ENCODE measurements at regions not wholly inside any gene's neighbourhood (a gene's known extent, or its start where the extent isn't known, plus 50 kb on each side); places are given as distances from the start of the nearest gene placed in this dataset.

DNA sequence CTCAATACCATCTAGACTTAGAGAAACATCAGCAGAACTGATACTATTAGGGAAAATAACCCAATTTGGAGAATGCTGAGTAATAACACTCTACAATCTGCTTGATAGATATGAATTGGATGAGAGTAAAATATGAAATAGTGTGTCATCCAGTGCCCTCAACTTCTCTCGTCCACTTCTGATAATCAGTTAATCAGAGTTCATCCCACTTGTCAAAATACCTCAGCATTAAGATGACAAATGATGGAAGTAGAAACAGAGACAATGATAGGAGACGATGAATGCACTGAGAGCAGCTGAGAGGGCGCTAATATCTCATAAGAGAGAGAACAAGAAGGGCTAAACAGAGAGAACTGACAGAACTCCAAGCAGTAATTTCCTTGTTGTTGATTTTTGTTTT is 699.6 kb downstream of the EPHA7 start:
- no peaks in the 10 kb centered on the region for H3K79me2 ChIP-seq (ENCODE audit: low read length)
- no peaks in the 10 kb centered on the region for H3K9me2 ChIP-seq (replicated peaks; ENCODE audit: insufficient read depth, low read length)
- no peak for TF ChIP-seq EZH2phosphoT487 (IDR thresholded peaks at IDR 0.05; ENCODE audit: low read length)
- TF ChIP-seq, protein P1, sequence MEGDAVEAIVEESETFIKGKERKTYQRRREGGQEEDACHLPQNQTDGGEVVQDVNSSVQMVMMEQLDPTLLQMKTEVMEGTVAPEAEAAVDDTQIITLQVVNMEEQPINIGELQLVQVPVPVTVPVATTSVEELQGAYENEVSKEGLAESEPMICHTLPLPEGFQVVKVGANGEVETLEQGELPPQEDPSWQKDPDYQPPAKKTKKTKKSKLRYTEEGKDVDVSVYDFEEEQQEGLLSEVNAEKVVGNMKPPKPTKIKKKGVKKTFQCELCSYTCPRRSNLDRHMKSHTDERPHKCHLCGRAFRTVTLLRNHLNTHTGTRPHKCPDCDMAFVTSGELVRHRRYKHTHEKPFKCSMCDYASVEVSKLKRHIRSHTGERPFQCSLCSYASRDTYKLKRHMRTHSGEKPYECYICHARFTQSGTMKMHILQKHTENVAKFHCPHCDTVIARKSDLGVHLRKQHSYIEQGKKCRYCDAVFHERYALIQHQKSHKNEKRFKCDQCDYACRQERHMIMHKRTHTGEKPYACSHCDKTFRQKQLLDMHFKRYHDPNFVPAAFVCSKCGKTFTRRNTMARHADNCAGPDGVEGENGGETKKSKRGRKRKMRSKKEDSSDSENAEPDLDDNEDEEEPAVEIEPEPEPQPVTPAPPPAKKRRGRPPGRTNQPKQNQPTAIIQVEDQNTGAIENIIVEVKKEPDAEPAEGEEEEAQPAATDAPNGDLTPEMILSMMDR (IDR thresholded peaks at IDR 0.05; ENCODE audit: low read length) = no peak
- TF ChIP-seq EZH2 (optimal IDR thresholded peaks at IDR 0.05; ENCODE audit: low read depth, low read length) = no peak
- H3K4me3 ChIP-seq (ENCODE audit: low read length) = no peak overlapping the region
- H3K4me1 ChIP-seq (ENCODE audit: low read length) = no peaks in the 10 kb centered on the region
- H3K27ac ChIP-seq (ENCODE audit: low read length) = no peak overlapping the region
- H3K9ac ChIP-seq (ENCODE audit: low read length) = no peak overlapping the region
- H4K20me1 ChIP-seq (ENCODE audit: insufficient read depth, low read length) = no peaks in the 10 kb centered on the region
- no peak overlapping the region for H3K4me2 ChIP-seq (ENCODE audit: low read depth, low read length)
- H2AFZ ChIP-seq (ENCODE audit: low read length) = no peak overlapping the region
- H3K27me3 ChIP-seq (replicated peaks; ENCODE audit: insufficient read depth, low read length) = no peaks in the 10 kb centered on the region
- H3F3A ChIP-seq (ENCODE audit: insufficient read depth, low read length) = no peaks in the 10 kb centered on the region
- H3K36me3 ChIP-seq (replicated peaks; ENCODE audit: insufficient read depth, low read length) = no peaks in the 10 kb centered on the region
- no peak for DNase-seq
- H3K9me3 ChIP-seq (replicated peaks; ENCODE audit: insufficient read depth, low read length) = no peaks in the 10 kb centered on the region

DNA sequence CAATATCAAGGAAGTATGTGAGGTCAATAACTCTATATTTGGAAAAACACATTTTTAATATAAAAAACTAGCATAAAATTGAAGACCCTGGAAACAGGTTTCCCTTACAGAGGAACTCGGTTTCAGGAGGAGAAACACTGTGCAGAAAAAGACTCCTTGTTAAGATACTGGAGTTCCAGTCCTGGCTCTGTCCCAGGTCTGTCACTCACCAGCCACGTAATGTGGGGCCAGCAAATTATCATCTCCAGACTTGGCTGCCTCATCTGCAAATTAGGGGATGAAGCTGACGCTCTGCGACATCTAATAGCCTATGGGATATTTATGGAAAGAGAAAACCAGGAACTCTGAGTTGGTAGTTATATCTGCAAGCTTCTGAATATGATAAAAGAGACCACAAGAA is 702.7 kb downstream of the EPHA7 start:
- Histone ChIP-seq H3K9ac (ENCODE audit: low read length) (no peak overlapping the region), H3F3A (ENCODE audit: insufficient read depth, low read length) (no peaks in the 10 kb centered on the region), H4K20me1 (ENCODE audit: insufficient read depth, low read length) (no peaks in the 10 kb centered on the region), H3K4me1 (ENCODE audit: low read length) (no peaks in the 10 kb centered on the region), H3K4me2 (ENCODE audit: low read depth, low read length) (no peak overlapping the region), H3K9me3 (replicated peaks; ENCODE audit: insufficient read depth, low read length) (no peaks in the 10 kb centered on the region), H3K27ac (ENCODE audit: low read length) (no peak overlapping the region), H3K27me3 (replicated peaks; ENCODE audit: insufficient read depth, low read length) (no peaks in the 10 kb centered on the region), H3K79me2 (ENCODE audit: low read length) (no peaks in the 10 kb centered on the region), H3K9me2 (replicated peaks; ENCODE audit: insufficient read depth, low read length) (no peaks in the 10 kb centered on the region), H3K4me3 (ENCODE audit: low read length) (no peak overlapping the region), H3K36me3 (replicated peaks; ENCODE audit: insufficient read depth, low read length) (no peaks in the 10 kb centered on the region), H2AFZ (ENCODE audit: low read length) (no peak overlapping the region)
- DNase-seq = no peak
- TF ChIP-seq, protein P1 (IDR thresholded peaks at IDR 0.05; ENCODE audit: low read length) = no peak
- TF ChIP-seq EZH2phosphoT487 (IDR thresholded peaks at IDR 0.05; ENCODE audit: low read length) (no peak), EZH2 (optimal IDR thresholded peaks at IDR 0.05; ENCODE audit: low read depth, low read length) (no peak)

DNA sequence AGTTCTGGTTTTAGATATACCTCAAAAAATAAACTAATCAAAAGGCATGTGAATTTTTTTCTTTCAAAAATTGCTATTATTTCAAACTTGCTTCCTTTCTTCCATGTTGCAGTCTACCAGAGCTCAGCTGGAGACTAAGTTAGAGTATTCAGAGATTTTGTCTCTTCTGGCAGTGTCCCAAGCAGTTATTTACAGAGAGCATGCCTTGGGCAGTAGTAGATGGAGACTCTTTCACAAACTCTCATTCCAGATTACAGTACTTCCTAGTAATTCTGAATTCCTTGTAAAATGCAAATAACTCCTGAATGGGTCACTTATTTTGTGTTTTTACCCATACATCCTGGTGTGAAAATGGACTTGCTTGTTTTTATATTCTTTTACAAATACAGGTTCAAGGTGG is 703.4 kb downstream of the EPHA7 start:
- DNase-seq = no peak
- Histone ChIP-seq H3F3A (ENCODE audit: insufficient read depth, low read length) (no peaks in the 10 kb centered on the region), H3K9ac (ENCODE audit: low read length) (no peak overlapping the region), H3K9me3 (replicated peaks; ENCODE audit: insufficient read depth, low read length) (no peaks in the 10 kb centered on the region), H2AFZ (ENCODE audit: low read length) (no peak overlapping the region), H3K27me3 (replicated peaks; ENCODE audit: insufficient read depth, low read length) (no peaks in the 10 kb centered on the region), H3K4me1 (ENCODE audit: low read length) (peaks cover under 1% of the 10 kb centered on the region), H4K20me1 (ENCODE audit: insufficient read depth, low read length) (no peaks in the 10 kb centered on the region), H3K9me2 (replicated peaks; ENCODE audit: insufficient read depth, low read length) (no peaks in the 10 kb centered on the region), H3K79me2 (ENCODE audit: low read length) (no peaks in the 10 kb centered on the region), H3K36me3 (replicated peaks; ENCODE audit: insufficient read depth, low read length) (no peaks in the 10 kb centered on the region), H3K4me3 (ENCODE audit: low read length) (no peak overlapping the region), H3K27ac (ENCODE audit: low read length) (no peak overlapping the region), H3K4me2 (ENCODE audit: low read depth, low read length) (no peak overlapping the region)
- TF ChIP-seq, protein P1 (IDR thresholded peaks at IDR 0.05; ENCODE audit: low read length) = no peak
- TF ChIP-seq EZH2phosphoT487 (IDR thresholded peaks at IDR 0.05; ENCODE audit: low read length) = no peak
- no peak for TF ChIP-seq EZH2 (optimal IDR thresholded peaks at IDR 0.05; ENCODE audit: low read depth, low read length)

Measured in MM.1S (cell line).